Progenitor cell of endocrine pancreas (in vitro differentiated cells): ENCODE measurements at regions not wholly inside any gene's neighbourhood (a gene's known extent, or its start where the extent isn't known, plus 50 kb on each side); places are given as distances from the start of the nearest gene placed in this dataset.

ENCODE experiments used
- DNase-seq: peaks from one replicate; pipeline ENCODE4 v3.0.0; 2021; ENCODE audit warnings: low spot score; ENCODE audit not compliant: unreplicated experiment
- H3K27ac Mint-ChIP-seq: 2 replicates; pipeline ENCODE4 v1.8.0; 2021; ENCODE audit warnings: mild to moderate bottlenecking, moderate library complexity, mixed read lengths
- H3K27me3 Mint-ChIP-seq: 2 replicates; pipeline ENCODE4 v1.8.0; 2021; ENCODE audit warnings: mixed read lengths
- H3K36me3 Mint-ChIP-seq: 2 replicates; pipeline ENCODE4 v1.8.0; 2022; ENCODE audit warnings: mixed read lengths; ENCODE audit not compliant: insufficient read depth
- H3K4me1 Mint-ChIP-seq: 2 replicates; pipeline ENCODE4 v1.8.0; 2021; ENCODE audit warnings: low read depth, mixed read lengths
- H3K4me3 Mint-ChIP-seq: 2 replicates; pipeline ENCODE4 v1.8.0; 2021; ENCODE audit warnings: low read depth, mild to moderate bottlenecking, moderate library complexity, mixed read lengths
- H3K9me3 Mint-ChIP-seq: 2 replicates; pipeline ENCODE4 v1.8.0; 2021; ENCODE audit warnings: low read depth, mixed read lengths
- TF ChIP-seq, protein P1 (sequence below): fragments of 200-600 bp; sonication (generic); IDR thresholded peaks from one replicate; pipeline ENCODE4 v1.5.0; 2021; ENCODE audit warnings: antibody characterized with exemption, mild to moderate bottlenecking; ENCODE audit not compliant: unreplicated experiment

DNA sequence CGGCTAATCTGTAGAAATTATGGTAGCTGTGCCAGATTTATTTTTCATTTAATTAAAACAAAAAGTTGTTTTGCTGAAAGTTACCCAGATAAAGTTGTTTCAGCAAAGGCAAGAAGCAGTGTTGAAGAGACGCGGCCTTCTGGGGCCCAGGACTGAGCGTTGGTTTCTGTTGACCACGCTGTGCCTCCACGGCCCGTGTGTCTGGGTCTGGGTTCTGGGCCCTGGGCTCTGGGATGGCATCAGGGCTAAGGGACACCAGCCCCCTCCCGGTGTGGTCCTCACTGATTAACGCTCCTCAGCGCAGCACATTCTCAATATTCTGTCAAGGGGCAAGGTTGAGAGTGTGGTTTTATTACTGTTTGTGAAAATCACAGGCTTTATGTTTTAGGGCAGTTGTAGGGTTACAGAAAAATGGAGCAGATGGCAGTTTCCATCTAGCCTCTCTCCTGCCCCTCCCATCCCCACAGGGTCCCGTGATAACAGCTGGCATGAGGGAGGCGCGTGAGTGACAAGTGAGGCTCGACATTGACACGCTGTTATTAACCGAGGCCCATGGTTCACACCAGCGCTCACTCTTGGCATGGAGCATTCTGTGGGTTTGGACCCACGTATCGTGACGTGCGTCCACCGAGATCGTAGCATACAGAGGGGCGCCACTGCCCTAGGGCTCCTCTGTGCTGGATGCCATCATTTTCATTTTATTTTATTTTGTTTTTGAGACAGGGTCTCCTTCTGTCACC is 1231.4 kb downstream of the BRD1 start:
- peaks cover 5% of the 10 kb centered on the region for H3K9me3 Mint-ChIP-seq
- TF ChIP-seq, protein P1, sequence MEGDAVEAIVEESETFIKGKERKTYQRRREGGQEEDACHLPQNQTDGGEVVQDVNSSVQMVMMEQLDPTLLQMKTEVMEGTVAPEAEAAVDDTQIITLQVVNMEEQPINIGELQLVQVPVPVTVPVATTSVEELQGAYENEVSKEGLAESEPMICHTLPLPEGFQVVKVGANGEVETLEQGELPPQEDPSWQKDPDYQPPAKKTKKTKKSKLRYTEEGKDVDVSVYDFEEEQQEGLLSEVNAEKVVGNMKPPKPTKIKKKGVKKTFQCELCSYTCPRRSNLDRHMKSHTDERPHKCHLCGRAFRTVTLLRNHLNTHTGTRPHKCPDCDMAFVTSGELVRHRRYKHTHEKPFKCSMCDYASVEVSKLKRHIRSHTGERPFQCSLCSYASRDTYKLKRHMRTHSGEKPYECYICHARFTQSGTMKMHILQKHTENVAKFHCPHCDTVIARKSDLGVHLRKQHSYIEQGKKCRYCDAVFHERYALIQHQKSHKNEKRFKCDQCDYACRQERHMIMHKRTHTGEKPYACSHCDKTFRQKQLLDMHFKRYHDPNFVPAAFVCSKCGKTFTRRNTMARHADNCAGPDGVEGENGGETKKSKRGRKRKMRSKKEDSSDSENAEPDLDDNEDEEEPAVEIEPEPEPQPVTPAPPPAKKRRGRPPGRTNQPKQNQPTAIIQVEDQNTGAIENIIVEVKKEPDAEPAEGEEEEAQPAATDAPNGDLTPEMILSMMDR, result no peak
- no peak for DNase-seq
- H3K27ac Mint-ChIP-seq, result no peak overlapping the region
- H3K4me3 Mint-ChIP-seq, result no peak overlapping the region
- no peaks in the 10 kb centered on the region for H3K27me3 Mint-ChIP-seq
- H3K36me3 Mint-ChIP-seq, result peaks cover 9% of the 10 kb centered on the region
- H3K4me1 Mint-ChIP-seq, result no peaks in the 10 kb centered on the region

DNA sequence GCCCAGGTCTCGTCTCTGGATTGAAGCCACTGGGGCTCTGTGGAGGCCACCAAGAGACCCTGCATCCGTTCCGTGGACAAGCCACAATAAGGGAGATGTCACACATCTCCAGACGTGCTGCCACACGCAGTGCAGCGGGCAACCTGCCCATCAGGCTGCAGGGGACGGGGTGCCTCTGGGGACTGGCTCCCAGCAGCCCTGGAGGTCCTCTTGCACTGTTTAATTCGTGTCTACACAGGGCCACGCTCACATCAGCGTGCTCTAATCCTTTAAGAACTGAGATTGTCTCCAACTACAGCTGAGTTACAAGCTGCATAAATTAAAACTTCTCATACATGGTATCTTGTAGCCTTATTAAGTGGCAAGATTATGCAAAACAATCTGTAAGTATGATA is 1232.2 kb downstream of the BRD1 start:
- DNase-seq, result no peak
- TF ChIP-seq, protein P1, result no peak
- H3K4me1 Mint-ChIP-seq, result no peaks in the 10 kb centered on the region
- no peak overlapping the region for H3K4me3 Mint-ChIP-seq
- peaks cover 9% of the 10 kb centered on the region for H3K36me3 Mint-ChIP-seq
- H3K9me3 Mint-ChIP-seq, result peaks cover 5% of the 10 kb centered on the region
- no peaks in the 10 kb centered on the region for H3K27me3 Mint-ChIP-seq
- no peak overlapping the region for H3K27ac Mint-ChIP-seq

DNA sequence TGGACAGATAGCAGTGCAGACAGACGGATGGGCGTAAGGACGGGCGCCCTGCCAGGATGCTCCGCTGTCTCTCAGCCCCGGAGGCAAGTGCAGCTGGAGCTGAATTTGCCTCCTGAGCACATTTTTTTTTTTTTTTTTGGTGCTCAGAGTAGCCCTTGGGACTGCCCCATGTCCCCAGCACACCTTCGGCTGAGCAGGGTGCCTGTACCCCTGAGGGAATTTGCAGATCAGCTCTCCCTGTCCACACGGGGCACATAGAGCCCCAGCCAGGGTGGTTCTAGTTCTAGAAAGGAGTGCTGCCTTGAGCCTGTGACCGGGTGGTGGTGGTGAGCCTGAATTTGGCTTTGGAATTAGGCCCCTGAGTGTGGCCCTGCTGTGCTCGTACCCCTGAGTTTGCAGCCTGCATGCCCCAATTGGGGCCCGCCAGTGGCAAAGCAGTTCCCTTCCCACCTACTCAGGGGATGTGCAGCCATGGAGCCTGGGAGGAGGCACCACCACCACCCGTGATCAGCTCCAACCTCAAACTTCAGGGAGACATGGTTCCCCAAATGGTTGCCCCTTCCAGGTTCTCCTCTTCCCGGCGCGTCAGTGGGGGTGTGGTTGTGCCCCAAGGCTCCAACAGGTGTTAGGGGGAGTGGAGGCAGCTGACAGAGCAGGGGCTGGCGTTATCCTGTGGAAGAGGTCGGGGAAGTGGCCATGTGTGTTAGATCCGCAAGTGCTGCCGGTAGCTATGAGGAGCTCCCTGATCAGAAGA is 1232.7 kb downstream of the BRD1 start:
- Mint-ChIP-seq H3K27ac (no peak overlapping the region), H3K4me3 (no peak overlapping the region), H3K27me3 (no peaks in the 10 kb centered on the region), H3K4me1 (no peaks in the 10 kb centered on the region), H3K36me3 (peaks cover 9% of the 10 kb centered on the region), H3K9me3 (peaks cover 5% of the 10 kb centered on the region)
- no peak for DNase-seq
- TF ChIP-seq, protein P1, result no peak

DNA sequence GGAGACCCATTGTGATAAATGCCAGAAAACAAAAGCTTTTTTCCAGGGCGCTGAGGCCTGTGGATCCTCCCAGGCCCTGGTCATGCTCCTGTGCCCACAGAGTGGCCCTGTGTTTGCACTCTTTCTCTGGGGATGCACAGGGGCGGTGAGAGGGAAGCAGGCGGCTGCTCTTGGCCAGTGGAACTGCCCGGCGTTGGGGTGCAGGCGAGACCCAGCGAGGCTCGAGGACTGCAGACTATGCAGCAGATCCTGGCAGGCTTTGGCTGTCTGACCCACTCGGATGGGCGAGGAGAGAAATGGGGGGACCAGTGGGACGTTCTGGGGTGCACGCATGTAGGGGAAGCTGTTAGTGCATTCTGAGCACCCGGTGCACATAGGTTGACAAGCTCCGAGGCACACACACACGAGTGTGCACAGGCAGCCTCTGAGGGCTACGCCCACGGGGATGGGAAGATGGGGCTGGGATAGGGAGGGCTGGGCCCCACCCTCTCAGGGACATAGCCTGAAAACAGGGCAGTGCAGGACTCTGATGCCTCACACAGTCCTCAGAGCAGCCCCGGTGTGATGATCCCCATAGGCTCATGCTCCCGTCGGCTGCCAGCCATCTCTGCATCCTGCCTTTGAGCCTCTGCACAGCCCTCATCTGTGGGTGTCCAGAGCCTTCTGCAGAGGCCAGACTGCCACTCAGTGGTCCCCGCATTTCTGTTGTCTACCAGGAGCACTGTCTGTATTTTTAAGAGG is 1233.5 kb downstream of the BRD1 start:
- TF ChIP-seq, protein P1, result no peak
- Mint-ChIP-seq H3K9me3 (peaks cover 5% of the 10 kb centered on the region), H3K4me1 (no peaks in the 10 kb centered on the region), H3K4me3 (no peak overlapping the region), H3K27me3 (no peaks in the 10 kb centered on the region), H3K36me3 (peaks cover 9% of the 10 kb centered on the region), H3K27ac (no peak overlapping the region)
- DNase-seq, result no peak

DNA sequence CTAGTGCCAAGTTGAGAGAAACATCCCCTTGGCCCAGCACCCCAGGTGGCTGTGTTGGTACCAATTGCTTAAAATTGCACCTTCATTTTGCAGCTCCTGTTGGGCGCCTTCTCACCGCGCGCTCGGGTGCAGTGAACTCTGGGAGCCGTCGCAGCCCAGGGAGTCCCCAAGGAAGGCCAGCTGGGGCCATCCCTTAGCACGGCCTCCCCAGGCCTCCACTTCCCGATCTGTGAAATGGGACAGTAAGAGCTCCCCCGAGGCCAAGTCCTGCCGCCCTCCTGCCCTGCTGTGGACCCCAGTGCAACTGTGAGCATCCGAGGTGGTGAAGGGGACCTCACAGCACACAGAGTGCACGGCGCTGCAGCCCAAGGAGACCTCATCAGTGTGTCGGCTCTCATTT is 1234.1 kb downstream of the BRD1 start:
- no peaks in the 10 kb centered on the region for H3K27me3 Mint-ChIP-seq
- no peak for DNase-seq
- no peak overlapping the region for H3K27ac Mint-ChIP-seq
- no peak overlapping the region for H3K4me3 Mint-ChIP-seq
- H3K36me3 Mint-ChIP-seq, result peaks cover 9% of the 10 kb centered on the region
- no peaks in the 10 kb centered on the region for H3K4me1 Mint-ChIP-seq
- H3K9me3 Mint-ChIP-seq, result peaks cover 5% of the 10 kb centered on the region
- TF ChIP-seq, protein P1, result no peak
